HEK293 (cell line): ENCODE measurements at regions not wholly inside any gene's neighbourhood (a gene's known extent, or its start where the extent isn't known, plus 50 kb on each side); places are given as distances from the start of the nearest gene placed in this dataset.

Experiments used
- CTCF ChIA-PET: fragments of 350-600 bp; formaldehyde crosslinking; extraction: SDS; loops from one replicate; lab custom pipeline; 2021; ENCODE audit warnings: antibody characterized with exemption; lab: Yijun Ruan, JAX
- POLR2A ChIA-PET: fragments of 300-600 bp; formaldehyde crosslinking; extraction: SDS; loops from one replicate; lab custom pipeline; 2020; ENCODE audit warnings: antibody characterized with exemption, inconsistent platforms; lab: Yijun Ruan, JAX
- H3K27ac ChIP-seq: fragments of 200-500 bp; sonication (Bioruptor generic); 2 replicates; pipeline ENCODE4 v1.5.1; 2014; ENCODE audit warnings: low read depth, low read length, control low read depth, inconsistent platforms; ENCODE audit errors: extremely low read depth
- H3K36me3 ChIP-seq, 2 experiments: fragments of 200-500 bp in 1 of 2; sonication (Bioruptor generic) in 1 of 2; 1 replicate in 1 of 2; 2 replicates in 1 of 2; pipeline ENCODE4 v1.5.1; 2014 to 2017; ENCODE audit warnings: inconsistent platforms in 2 of 2, low read length in 2 of 2; ENCODE audit not compliant: control insufficient read depth in 2 of 2, insufficient read depth in 1 of 2
- H3K4me1 ChIP-seq: fragments of 200-500 bp; sonication (Bioruptor generic); 2 replicates; pipeline ENCODE4 v1.5.1; 2014; ENCODE audit warnings: mild to moderate bottlenecking, low read length, inconsistent platforms; ENCODE audit not compliant: control insufficient read depth, insufficient read depth
- H3K4me3 ChIP-seq: 2 replicates; pipeline ENCODE4 v1.5.1; 2011; ENCODE audit warnings: low read depth, mild to moderate bottlenecking, control low read depth, low read length, moderate library complexity
- H3K9me3 ChIP-seq: fragments of 200-500 bp; sonication (Bioruptor generic); 2 replicates; pipeline ENCODE4 v1.5.1; 2014; ENCODE audit warnings: low read depth, low read length, inconsistent platforms; ENCODE audit not compliant: control insufficient read depth, insufficient read depth
- GLIS2 ChIP-seq: fragments of 450-650 bp; formaldehyde crosslinking; IDR thresholded peaks from 2 replicates; pipeline ENCODE4 v1.5.1; 2016; ENCODE audit warnings: missing biosample characterization, missing genetic modification characterization
- KLF1 ChIP-seq: fragments of 450-650 bp; formaldehyde crosslinking; IDR thresholded peaks from 2 replicates; pipeline ENCODE4 v1.5.1; 2016; ENCODE audit warnings: missing biosample characterization, missing genetic modification characterization
- OSR2 ChIP-seq: fragments of 450-650 bp; formaldehyde crosslinking; IDR thresholded peaks from 2 replicates; pipeline ENCODE4 v1.5.1; 2016; ENCODE audit warnings: missing biosample characterization, missing genetic modification characterization
- SCRT1 ChIP-seq: fragments of 450-650 bp; formaldehyde crosslinking; IDR thresholded peaks from 2 replicates; pipeline ENCODE4 v1.5.1; 2016; ENCODE audit warnings: missing biosample characterization, missing genetic modification characterization, borderline replicate concordance
- YY1 ChIP-seq: fragments of 450-650 bp; formaldehyde crosslinking; IDR thresholded peaks from 2 replicates; pipeline ENCODE4 v1.5.1; 2018; ENCODE audit warnings: missing biosample characterization, missing genetic modification characterization
- ZBTB17 ChIP-seq: fragments of 450-650 bp; formaldehyde crosslinking; IDR thresholded peaks from 2 replicates; pipeline ENCODE4 v1.5.1; 2016; ENCODE audit warnings: missing biosample characterization, missing genetic modification characterization
- ZFHX2 ChIP-seq: fragments of 450-650 bp; formaldehyde crosslinking; conservative IDR thresholded peaks from 2 replicates; pipeline ENCODE4 v1.5.1; 2016; ENCODE audit warnings: missing biosample characterization, missing genetic modification characterization
- ZNF10 ChIP-seq: fragments of 450-650 bp; formaldehyde crosslinking; IDR thresholded peaks from 2 replicates; pipeline ENCODE4 v1.5.1; 2017; ENCODE audit warnings: missing biosample characterization, missing genetic modification characterization
- ZNF132 ChIP-seq: fragments of 450-650 bp; formaldehyde crosslinking; IDR thresholded peaks from 2 replicates; pipeline ENCODE4 v1.5.1; 2017; ENCODE audit warnings: missing biosample characterization, missing genetic modification characterization, borderline replicate concordance
- ZNF155 ChIP-seq: fragments of 450-650 bp; formaldehyde crosslinking; IDR thresholded peaks from 2 replicates; pipeline ENCODE4 v1.5.1; 2016; ENCODE audit warnings: missing biosample characterization, missing genetic modification characterization
- ZNF169 ChIP-seq: fragments of 450-650 bp; formaldehyde crosslinking; IDR thresholded peaks from 2 replicates; pipeline ENCODE4 v1.5.1; 2016; ENCODE audit warnings: missing biosample characterization, missing genetic modification characterization
- ZNF221 ChIP-seq: fragments of 450-650 bp; formaldehyde crosslinking; IDR thresholded peaks from 2 replicates; pipeline ENCODE4 v1.5.1; 2017; ENCODE audit warnings: missing biosample characterization, missing genetic modification characterization, borderline replicate concordance
- ZNF266 ChIP-seq: fragments of 450-650 bp; formaldehyde crosslinking; IDR thresholded peaks from 2 replicates; pipeline ENCODE4 v1.5.1; 2016; ENCODE audit warnings: missing biosample characterization, missing genetic modification characterization, low read depth
- ZNF404 ChIP-seq: fragments of 450-650 bp; formaldehyde crosslinking; IDR thresholded peaks from 2 replicates; pipeline ENCODE4 v1.5.1; 2017; ENCODE audit warnings: missing biosample characterization, missing genetic modification characterization
- ZNF426 ChIP-seq: fragments of 450-650 bp; formaldehyde crosslinking; IDR thresholded peaks from 2 replicates; pipeline ENCODE4 v1.5.1; 2017; ENCODE audit warnings: missing biosample characterization, missing genetic modification characterization, mild to moderate bottlenecking, inconsistent platforms, moderate library complexity
- ZNF529 ChIP-seq: fragments of 450-650 bp; formaldehyde crosslinking; IDR thresholded peaks from 2 replicates; pipeline ENCODE4 v1.5.1; 2017; ENCODE audit warnings: missing genetic modification characterization, missing biosample characterization; ENCODE audit not compliant: insufficient replicate concordance
- ZNF544 ChIP-seq: fragments of 450-650 bp; formaldehyde crosslinking; IDR thresholded peaks from 2 replicates; pipeline ENCODE4 v1.5.0; 2017; ENCODE audit warnings: missing biosample characterization, missing genetic modification characterization
- ZNF621 ChIP-seq: fragments of 450-650 bp; formaldehyde crosslinking; IDR thresholded peaks from 2 replicates; pipeline ENCODE4 v1.5.1; 2017; ENCODE audit warnings: missing biosample characterization, missing genetic modification characterization
- ZNF623 ChIP-seq: fragments of 450-650 bp; formaldehyde crosslinking; IDR thresholded peaks from 2 replicates; pipeline ENCODE4 v1.5.1; 2016; ENCODE audit warnings: missing biosample characterization, missing genetic modification characterization
- ZNF707 ChIP-seq: fragments of 450-650 bp; formaldehyde crosslinking; IDR thresholded peaks from 2 replicates; pipeline ENCODE4 v1.5.1; 2016; ENCODE audit warnings: missing biosample characterization, missing genetic modification characterization
- TF ChIP-seq, protein P1 (sequence below): fragments of 450-650 bp; IDR thresholded peaks from 2 replicates; pipeline ENCODE4 v1.5.1; 2018; ENCODE audit warnings: missing biosample characterization, mild to moderate bottlenecking, missing genetic modification characterization
- TF ChIP-seq, protein P2 (sequence below): fragments of 450-650 bp; formaldehyde crosslinking; optimal IDR thresholded peaks from 2 replicates; pipeline ENCODE3; 2016; ENCODE audit warnings: missing biosample characterization, mild to moderate bottlenecking, missing genetic modification characterization
- TF ChIP-seq, protein P3 (sequence below): fragments of 450-650 bp; formaldehyde crosslinking; IDR thresholded peaks from 2 replicates; pipeline ENCODE4 v1.5.1; 2016; ENCODE audit warnings: missing biosample characterization, missing genetic modification characterization

DNA sequence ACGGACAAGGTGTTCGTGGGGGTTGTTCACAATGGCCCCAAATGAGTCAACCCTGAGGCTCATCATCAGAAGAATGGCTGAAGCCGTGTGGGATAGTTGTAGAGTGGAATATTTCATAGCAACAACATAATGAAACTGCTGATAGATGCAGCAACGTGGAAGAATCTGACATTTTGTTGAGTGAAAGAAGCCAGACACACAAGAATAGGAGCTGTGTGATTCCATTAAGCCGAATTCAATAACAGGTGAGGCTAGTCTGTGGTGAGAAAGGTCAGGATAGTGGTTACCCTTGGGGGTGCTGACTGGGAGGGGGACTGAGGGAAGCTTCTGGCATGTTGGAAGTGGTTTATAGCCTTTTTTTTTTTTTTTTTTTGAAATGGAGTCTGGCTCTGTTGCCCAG, 144.0 kb downstream of the SMAD6 start:
- Histone ChIP-seq H3K4me1 (peaks cover 6% of the 10 kb centered on the region), H3K36me3 (peaks cover 0 to 6% of the 10 kb centered on the region in 2 experiments; a peak in 1 of 3 replicates), H3K27ac (no peak overlapping the region), H3K4me3 (no peak overlapping the region)
- ChIA-PET POLR2A (interaction anchor here (0.6 to 0.8 kb wide), 3 partner anchors 23 to 247 kb away, joined by 3 read pairs; no protein-coding TSS in a partner anchor), CTCF (interaction anchor here (0.7 to 4.1 kb wide), 12 partner anchors 16 to 244 kb away, joined by 3 to 15 read pairs (median 5); no protein-coding TSS in a partner anchor)
- no peak for TF ChIP-seq ZNF621 (tag by site-specific recombination)
- TF ChIP-seq ZNF155 (tag by site-specific recombination): no peak
- no peak for TF ChIP-seq ZNF266 (tag by site-specific recombination)
- TF ChIP-seq, protein P1, sequence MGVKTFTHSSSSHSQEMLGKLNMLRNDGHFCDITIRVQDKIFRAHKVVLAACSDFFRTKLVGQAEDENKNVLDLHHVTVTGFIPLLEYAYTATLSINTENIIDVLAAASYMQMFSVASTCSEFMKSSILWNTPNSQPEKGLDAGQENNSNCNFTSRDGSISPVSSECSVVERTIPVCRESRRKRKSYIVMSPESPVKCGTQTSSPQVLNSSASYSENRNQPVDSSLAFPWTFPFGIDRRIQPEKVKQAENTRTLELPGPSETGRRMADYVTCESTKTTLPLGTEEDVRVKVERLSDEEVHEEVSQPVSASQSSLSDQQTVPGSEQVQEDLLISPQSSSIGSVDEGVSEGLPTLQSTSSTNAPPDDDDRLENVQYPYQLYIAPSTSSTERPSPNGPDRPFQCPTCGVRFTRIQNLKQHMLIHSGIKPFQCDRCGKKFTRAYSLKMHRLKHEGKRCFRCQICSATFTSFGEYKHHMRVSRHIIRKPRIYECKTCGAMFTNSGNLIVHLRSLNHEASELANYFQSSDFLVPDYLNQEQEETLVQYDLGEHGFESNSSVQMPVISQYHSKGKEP: no peak
- TF ChIP-seq ZNF169 (tag by site-specific recombination): no peak
- no peak for TF ChIP-seq ZNF544 (tag by site-specific recombination)
- no peak for TF ChIP-seq ZNF221
- TF ChIP-seq SCRT1 (tag by site-specific recombination): no peak
- no peak for TF ChIP-seq OSR2 (tag by site-specific recombination)
- no peak for TF ChIP-seq ZFHX2 (tag by site-specific recombination)
- TF ChIP-seq GLIS2 (tag by site-specific recombination): no peak
- TF ChIP-seq, protein P2, sequence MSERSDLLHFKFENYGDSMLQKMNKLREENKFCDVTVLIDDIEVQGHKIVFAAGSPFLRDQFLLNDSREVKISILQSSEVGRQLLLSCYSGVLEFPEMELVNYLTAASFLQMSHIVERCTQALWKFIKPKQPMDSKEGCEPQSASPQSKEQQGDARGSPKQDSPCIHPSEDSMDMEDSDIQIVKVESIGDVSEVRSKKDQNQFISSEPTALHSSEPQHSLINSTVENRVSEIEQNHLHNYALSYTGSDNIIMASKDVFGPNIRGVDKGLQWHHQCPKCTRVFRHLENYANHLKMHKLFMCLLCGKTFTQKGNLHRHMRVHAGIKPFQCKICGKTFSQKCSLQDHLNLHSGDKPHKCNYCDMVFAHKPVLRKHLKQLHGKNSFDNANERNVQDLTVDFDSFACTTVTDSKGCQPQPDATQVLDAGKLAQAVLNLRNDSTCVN (tag by site-specific recombination): no peak
- no peak for TF ChIP-seq ZBTB17 (tag by site-specific recombination)
- TF ChIP-seq ZNF529 (tag by site-specific recombination): no peak
- TF ChIP-seq YY1 (tag by site-specific recombination): no peak
- TF ChIP-seq ZNF426 (tag by site-specific recombination): no peak
- TF ChIP-seq ZNF623 (tag by site-specific recombination): no peak
- TF ChIP-seq KLF1 (tag by site-specific recombination): no peak
- no peak for TF ChIP-seq ZNF707 (tag by site-specific recombination)
- no peak for TF ChIP-seq ZNF404 (tag by site-specific recombination)
- TF ChIP-seq, all 188 proteins: peak for 0
- no peaks in the 10 kb centered on the region for H3K9me3 ChIP-seq

DNA sequence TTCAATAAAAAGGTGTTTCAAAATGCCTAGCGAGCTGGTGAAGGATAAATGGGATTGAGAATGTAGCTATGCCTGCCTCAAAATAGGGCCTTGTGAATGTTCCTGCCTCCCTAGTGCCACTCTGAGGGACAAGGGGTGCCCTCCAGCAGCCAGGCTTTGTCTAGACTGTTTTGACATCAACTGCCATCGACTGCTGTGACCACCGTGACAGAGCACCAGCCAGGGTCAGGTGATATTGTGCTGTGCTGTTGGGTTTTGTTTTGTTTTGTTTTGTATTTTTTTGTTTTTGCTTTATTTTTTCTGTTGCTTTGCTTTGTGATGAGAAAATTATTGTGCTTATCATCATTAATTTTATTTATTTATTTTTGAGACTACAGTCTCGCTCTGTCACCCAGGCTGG, 144.8 kb downstream of the SMAD6 start:
- POLR2A ChIA-PET: no interaction called here
- TF ChIP-seq ZNF132 (no peak), ZNF10 (tag by site-specific recombination) (peak; percentile 90)
- TF ChIP-seq, protein P3, sequence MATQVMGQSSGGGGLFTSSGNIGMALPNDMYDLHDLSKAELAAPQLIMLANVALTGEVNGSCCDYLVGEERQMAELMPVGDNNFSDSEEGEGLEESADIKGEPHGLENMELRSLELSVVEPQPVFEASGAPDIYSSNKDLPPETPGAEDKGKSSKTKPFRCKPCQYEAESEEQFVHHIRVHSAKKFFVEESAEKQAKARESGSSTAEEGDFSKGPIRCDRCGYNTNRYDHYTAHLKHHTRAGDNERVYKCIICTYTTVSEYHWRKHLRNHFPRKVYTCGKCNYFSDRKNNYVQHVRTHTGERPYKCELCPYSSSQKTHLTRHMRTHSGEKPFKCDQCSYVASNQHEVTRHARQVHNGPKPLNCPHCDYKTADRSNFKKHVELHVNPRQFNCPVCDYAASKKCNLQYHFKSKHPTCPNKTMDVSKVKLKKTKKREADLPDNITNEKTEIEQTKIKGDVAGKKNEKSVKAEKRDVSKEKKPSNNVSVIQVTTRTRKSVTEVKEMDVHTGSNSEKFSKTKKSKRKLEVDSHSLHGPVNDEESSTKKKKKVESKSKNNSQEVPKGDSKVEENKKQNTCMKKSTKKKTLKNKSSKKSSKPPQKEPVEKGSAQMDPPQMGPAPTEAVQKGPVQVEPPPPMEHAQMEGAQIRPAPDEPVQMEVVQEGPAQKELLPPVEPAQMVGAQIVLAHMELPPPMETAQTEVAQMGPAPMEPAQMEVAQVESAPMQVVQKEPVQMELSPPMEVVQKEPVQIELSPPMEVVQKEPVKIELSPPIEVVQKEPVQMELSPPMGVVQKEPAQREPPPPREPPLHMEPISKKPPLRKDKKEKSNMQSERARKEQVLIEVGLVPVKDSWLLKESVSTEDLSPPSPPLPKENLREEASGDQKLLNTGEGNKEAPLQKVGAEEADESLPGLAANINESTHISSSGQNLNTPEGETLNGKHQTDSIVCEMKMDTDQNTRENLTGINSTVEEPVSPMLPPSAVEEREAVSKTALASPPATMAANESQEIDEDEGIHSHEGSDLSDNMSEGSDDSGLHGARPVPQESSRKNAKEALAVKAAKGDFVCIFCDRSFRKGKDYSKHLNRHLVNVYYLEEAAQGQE: no peak
- TF ChIP-seq, all 188 proteins: peak for 1
- H3K4me1 ChIP-seq: peaks cover 7% of the 10 kb centered on the region
- no peak overlapping the region for H3K27ac ChIP-seq
- H3K9me3 ChIP-seq: no peaks in the 10 kb centered on the region
- H3K36me3 ChIP-seq: peaks cover 0 to 6% of the 10 kb centered on the region in 2 experiments; a peak in 1 of 3 replicates
- CTCF ChIA-PET: interaction anchor here (0.6 to 4.1 kb wide), 10 partner anchors 9 to 243 kb away, joined by 3 to 15 read pairs (median 6); partner anchors contain the start of gene SMAD6
- H3K4me3 ChIP-seq: no peak overlapping the region
